ENCODE measurements at regions not wholly inside any gene's neighbourhood (a gene's known extent, or its start where the extent isn't known, plus 50 kb on each side); places are given as distances from the start of the nearest gene placed in this dataset.

GRCh38 chr1:30378991-30379581, 344.3 kb downstream of the MATN1 start:
- no peak for TF ChIP-seq CTCF (IDR thresholded peaks at IDR 0.05)
- Histone ChIP-seq H3K36me3 (no peaks in the 10 kb centered on the region), H3K4me1 (ENCODE audit: control insufficient read depth in 1 of 2, insufficient read depth in 1 of 2, low read depth in 1 of 2, low read length in 1 of 2) (no peaks in the 10 kb centered on the region), H3K27me3 (peaks cover 22% of the 10 kb centered on the region), H3K4me3 (ENCODE audit: low read depth in 1 of 2, low read length in 1 of 2) (no peak overlapping the region), H3K9me3 (no peaks in the 10 kb centered on the region), H3K27ac (no peak overlapping the region)

DNA sequence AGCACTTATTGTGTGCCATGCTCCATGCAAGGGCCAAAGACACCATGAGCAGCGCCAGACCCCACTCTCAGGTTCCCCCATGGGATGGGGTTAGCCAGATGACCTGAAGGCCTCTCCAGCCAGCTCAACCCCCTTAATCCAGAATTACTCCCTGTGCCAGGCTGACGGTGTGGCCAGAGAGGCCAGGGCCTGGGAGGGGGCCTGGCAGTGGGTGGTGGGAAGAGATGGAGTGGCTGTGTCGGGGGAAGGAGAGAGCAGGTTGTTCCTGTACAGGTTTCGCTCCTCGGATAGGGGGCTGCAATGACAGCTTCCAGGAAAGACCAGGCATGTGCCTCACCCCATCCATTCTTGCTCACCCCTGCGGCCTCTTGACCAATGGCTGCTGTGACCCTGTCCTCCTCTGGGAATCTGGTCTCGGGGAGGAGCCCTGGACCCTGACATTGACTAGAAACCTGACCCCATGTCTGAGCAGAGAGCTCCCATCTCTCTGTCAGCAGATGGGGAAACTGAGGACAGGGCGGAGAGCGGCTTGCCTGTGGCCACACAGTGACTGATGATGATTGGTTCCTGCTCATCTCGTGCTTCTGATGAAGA, 345.3 kb downstream of the MATN1 start:
- Histone ChIP-seq H3K27me3 (peaks cover 22% of the 10 kb centered on the region), H3K27ac (no peak overlapping the region), H3K4me3 (ENCODE audit: low read depth in 1 of 2, low read length in 1 of 2) (no peak overlapping the region), H3K36me3 (no peaks in the 10 kb centered on the region), H3K4me1 (ENCODE audit: control insufficient read depth in 1 of 2, insufficient read depth in 1 of 2, low read depth in 1 of 2, low read length in 1 of 2) (no peaks in the 10 kb centered on the region), H3K9me3 (no peaks in the 10 kb centered on the region)
- TF ChIP-seq CTCF (IDR thresholded peaks at IDR 0.05), result no peak

GRCh38 chr1:30377230-30378002, 346.0 kb downstream of the MATN1 start:
- Histone ChIP-seq H3K36me3 (no peaks in the 10 kb centered on the region), H3K9me3 (no peaks in the 10 kb centered on the region), H3K27ac (no peak overlapping the region), H3K4me3 (ENCODE audit: low read depth in 1 of 2, low read length in 1 of 2) (no peak overlapping the region), H3K4me1 (ENCODE audit: control insufficient read depth in 1 of 2, insufficient read depth in 1 of 2, low read depth in 1 of 2, low read length in 1 of 2) (no peaks in the 10 kb centered on the region), H3K27me3 (peaks cover 22% of the 10 kb centered on the region)
- TF ChIP-seq CTCF (IDR thresholded peaks at IDR 0.05), result no peak

- peaks cover 22% of the 10 kb centered on the region for H3K27me3 ChIP-seq
- no peaks in the 10 kb centered on the region for H3K9me3 ChIP-seq
- H3K4me1 ChIP-seq (ENCODE audit: control insufficient read depth in 1 of 2, insufficient read depth in 1 of 2, low read depth in 1 of 2, low read length in 1 of 2), result no peaks in the 10 kb centered on the region
- no peak overlapping the region for H3K27ac ChIP-seq
- H3K4me3 ChIP-seq (ENCODE audit: low read depth in 1 of 2, low read length in 1 of 2), result no peak overlapping the region
- no peak for TF ChIP-seq CTCF (IDR thresholded peaks at IDR 0.05)
- H3K36me3 ChIP-seq, result no peaks in the 10 kb centered on the region
Observed at GRCh38 chr1:30376054-30376697, 347.2 kb downstream of the MATN1 start.

GRCh38 chr1:30375156-30375555, 348.2 kb downstream of the MATN1 start:
- H3K4me1 ChIP-seq (ENCODE audit: control insufficient read depth in 1 of 2, insufficient read depth in 1 of 2, low read depth in 1 of 2, low read length in 1 of 2), result no peaks in the 10 kb centered on the region
- TF ChIP-seq CTCF (IDR thresholded peaks at IDR 0.05), result no peak
- no peak overlapping the region for H3K27ac ChIP-seq
- no peaks in the 10 kb centered on the region for H3K9me3 ChIP-seq
- H3K4me3 ChIP-seq (ENCODE audit: low read depth in 1 of 2, low read length in 1 of 2), result no peak overlapping the region
- H3K27me3 ChIP-seq, result peaks cover 22% of the 10 kb centered on the region
- H3K36me3 ChIP-seq, result no peaks in the 10 kb centered on the region
